ENCODE measurements at regions not wholly inside any gene's neighbourhood (a gene's known extent, or its start where the extent isn't known, plus 50 kb on each side); places are given as distances from the start of the nearest gene placed in this dataset.
"Not testable (repeated sequence)": the region's sequence is repeated elsewhere in the genome, so short reads cannot be mapped to it uniquely, and the experiment has no call there.

- DNase-seq (ENCODE audit: low read depth) = no peak
Measured at GRCh38 chr12:45490232-45490881, 239.1 kb upstream of the ARID2 start.

- DNase-seq (ENCODE audit: low read depth) = no peak
Measured at GRCh38 chr12:45494279-45494678, 235.2 kb upstream of the ARID2 start.

GRCh38 chr12:45498645-45499044 lies 230.9 kb upstream of the ARID2 start:
- DNase-seq (ENCODE audit: low read depth) = no peak

GRCh38 chr12:45502481-45503128 lies 226.9 kb upstream of the ARID2 start:
- DNase-seq (ENCODE audit: low read depth) = no peak

- DNase-seq (ENCODE audit: low read depth) = peak; percentile 3
Measured at GRCh38 chr12:45503899-45504298, 225.6 kb upstream of the ARID2 start.

- DNase-seq (ENCODE audit: low read depth) = no peak
Measured at GRCh38 chr12:45504316-45505010, 225.0 kb upstream of the ARID2 start.

GRCh38 chr12:45509187-45509586 lies 220.3 kb upstream of the ARID2 start:
- peak; percentile 42 for DNase-seq (ENCODE audit: low read depth)

- DNase-seq (ENCODE audit: low read depth) = no peak
Measured at GRCh38 chr12:45509621-45510020, 219.9 kb upstream of the ARID2 start.

GRCh38 chr12:45517381-45517780 lies 212.1 kb upstream of the ARID2 start:
- DNase-seq (ENCODE audit: low read depth) = no peak

GRCh38 chr12:45518291-45519235 lies 210.9 kb upstream of the ARID2 start:
- DNase-seq (ENCODE audit: low read depth) = peak; percentile 54

- DNase-seq (ENCODE audit: low read depth) = no peak
Measured at GRCh38 chr12:45522227-45522626, 207.3 kb upstream of the ARID2 start.

GRCh38 chr12:45526823-45527222 lies 202.7 kb upstream of the ARID2 start:
- DNase-seq (ENCODE audit: low read depth) = not testable (repeated sequence)

- DNase-seq (ENCODE audit: low read depth) = no peak
Measured at GRCh38 chr12:45532113-45532512, 197.4 kb upstream of the ARID2 start.

GRCh38 chr12:45535610-45536180 lies 193.8 kb upstream of the ARID2 start:
- no peak for DNase-seq (ENCODE audit: low read depth)

- no peak for DNase-seq (ENCODE audit: low read depth)
Measured at GRCh38 chr12:45536284-45536683, 193.2 kb upstream of the ARID2 start.

GRCh38 chr12:45540661-45541341 lies 188.7 kb upstream of the ARID2 start:
- DNase-seq (ENCODE audit: low read depth) = no peak

GRCh38 chr12:45543887-45544286 lies 185.6 kb upstream of the ARID2 start:
- peak; percentile 87 for DNase-seq (ENCODE audit: low read depth)

GRCh38 chr12:45546545-45546944 lies 183.0 kb upstream of the ARID2 start:
- no peak for DNase-seq (ENCODE audit: low read depth)

GRCh38 chr12:45547132-45547531 lies 182.4 kb upstream of the ARID2 start:
- DNase-seq (ENCODE audit: low read depth) = no peak

GRCh38 chr12:45547822-45548221 lies 181.7 kb upstream of the ARID2 start:
- DNase-seq (ENCODE audit: low read depth) = no peak

- no peak for DNase-seq (ENCODE audit: low read depth)
Measured at GRCh38 chr12:45548426-45548825, 181.1 kb upstream of the ARID2 start.
